Natural killer cell (primary cell): ENCODE measurements at regions not wholly inside any gene's neighbourhood (a gene's known extent, or its start where the extent isn't known, plus 50 kb on each side); places are given as distances from the start of the nearest gene placed in this dataset.

Experiments used
- ATAC-seq, 3 donors: fragments of 150-1000 bp in 2 of 3; fragments of 200-7000 bp in 1 of 3; cut with Tn5 transposase; 1 replicate in 1 of 3; 2 replicates in 2 of 3; pipeline ENCODE4 v1.10.0; 2021; ENCODE audit warnings: mild to moderate bottlenecking in 2 of 3, moderate library complexity in 2 of 3
- DNase-seq, 2 donors: peaks; one replicate each; pipeline versions ENCODE4 v3.0.0 to v3.0.0-alpha.2; 2013 to 2021; ENCODE audit warnings: mixed read lengths in 1 of 2
- H3K27ac ChIP-seq: one replicate; pipeline ENCODE4 v1.5.1; 2013; ENCODE audit warnings: mild to moderate bottlenecking, low read length
- H3K27me3 ChIP-seq: one replicate; pipeline ENCODE4 v1.6.1; 2013; ENCODE audit warnings: low read length; ENCODE audit not compliant: control insufficient read depth, insufficient read depth
- H3K36me3 ChIP-seq: one replicate; pipeline ENCODE4 v1.6.1; 2013; ENCODE audit warnings: low read length; ENCODE audit not compliant: control insufficient read depth, insufficient read depth
- H3K4me1 ChIP-seq: one replicate; pipeline ENCODE4 v1.6.1; 2013; ENCODE audit warnings: low read length; ENCODE audit not compliant: control insufficient read depth, insufficient read depth
- H3K4me3 ChIP-seq: one replicate; pipeline ENCODE4 v1.5.1; 2013; ENCODE audit warnings: low read length
- H3K9me3 ChIP-seq: one replicate; pipeline ENCODE4 v1.6.1; 2013; ENCODE audit warnings: low read length; ENCODE audit not compliant: control insufficient read depth, insufficient read depth
- H3K27ac Mint-ChIP-seq, 2 donors: one replicate each; pipeline ENCODE4 v1.8.0; 2022; ENCODE audit warnings: mild to moderate bottlenecking in 2 of 2, mixed read lengths in 2 of 2, moderate library complexity in 1 of 2
- H3K27me3 Mint-ChIP-seq, 2 donors: one replicate each; pipeline ENCODE4 v1.8.0; 2022; ENCODE audit warnings: low read depth in 2 of 2, mixed read lengths in 2 of 2
- H3K36me3 Mint-ChIP-seq: one replicate; pipeline ENCODE4 v1.8.0; 2022; ENCODE audit warnings: mixed read lengths
- H3K4me1 Mint-ChIP-seq, 2 donors: one replicate each; pipeline ENCODE4 v1.8.0; 2022; ENCODE audit warnings: mixed read lengths in 2 of 2
- H3K4me3 Mint-ChIP-seq: one replicate; pipeline ENCODE4 v1.8.0; 2022; ENCODE audit warnings: mild to moderate bottlenecking, moderate library complexity, mixed read lengths
- H3K9me3 Mint-ChIP-seq, 2 donors: one replicate each; pipeline ENCODE4 v1.8.0; 2022; ENCODE audit warnings: mixed read lengths in 2 of 2
- WGBS: methylation state at CpG from one replicate; pipeline ENCODE4 v1.1.7; 2013; ENCODE audit warnings: missing lambda C conversion rate; ENCODE audit not compliant: insufficient coverage; 5-methylcytosine and 5-hydroxymethylcytosine counted together
- intact Hi-C: fragments of 100-400 bp; cut with micrococcal nuclease; formaldehyde crosslinking; loops from one replicate; pipeline ENCODE4 v1.14.2; 2022
- TF ChIP-seq, protein P1 (sequence below): fragments of 200-600 bp; IDR thresholded peaks from one replicate; pipeline ENCODE4 v1.8.0; 2022; ENCODE audit warnings: antibody characterized with exemption

- H3K27me3 Mint-ChIP-seq, result peaks cover 0 to 7% of the 10 kb centered on the region in 2 donors
- TF ChIP-seq, protein P1, sequence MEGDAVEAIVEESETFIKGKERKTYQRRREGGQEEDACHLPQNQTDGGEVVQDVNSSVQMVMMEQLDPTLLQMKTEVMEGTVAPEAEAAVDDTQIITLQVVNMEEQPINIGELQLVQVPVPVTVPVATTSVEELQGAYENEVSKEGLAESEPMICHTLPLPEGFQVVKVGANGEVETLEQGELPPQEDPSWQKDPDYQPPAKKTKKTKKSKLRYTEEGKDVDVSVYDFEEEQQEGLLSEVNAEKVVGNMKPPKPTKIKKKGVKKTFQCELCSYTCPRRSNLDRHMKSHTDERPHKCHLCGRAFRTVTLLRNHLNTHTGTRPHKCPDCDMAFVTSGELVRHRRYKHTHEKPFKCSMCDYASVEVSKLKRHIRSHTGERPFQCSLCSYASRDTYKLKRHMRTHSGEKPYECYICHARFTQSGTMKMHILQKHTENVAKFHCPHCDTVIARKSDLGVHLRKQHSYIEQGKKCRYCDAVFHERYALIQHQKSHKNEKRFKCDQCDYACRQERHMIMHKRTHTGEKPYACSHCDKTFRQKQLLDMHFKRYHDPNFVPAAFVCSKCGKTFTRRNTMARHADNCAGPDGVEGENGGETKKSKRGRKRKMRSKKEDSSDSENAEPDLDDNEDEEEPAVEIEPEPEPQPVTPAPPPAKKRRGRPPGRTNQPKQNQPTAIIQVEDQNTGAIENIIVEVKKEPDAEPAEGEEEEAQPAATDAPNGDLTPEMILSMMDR, result no peak
- H3K4me3 Mint-ChIP-seq, result peak overlapping the region; percentile 6
- Histone ChIP-seq H3K4me3 (no peak overlapping the region), H3K27me3 (peaks cover 2% of the 10 kb centered on the region), H3K36me3 (no peaks in the 10 kb centered on the region), H3K27ac (no peak overlapping the region), H3K9me3 (no peaks in the 10 kb centered on the region), H3K4me1 (peaks cover 16% of the 10 kb centered on the region)
- H3K36me3 Mint-ChIP-seq, result no peaks in the 10 kb centered on the region
- DNase-seq, result no peak
- intact Hi-C loops, result no loop called here
- H3K9me3 Mint-ChIP-seq, result no peaks in the 10 kb centered on the region
- no peak for ATAC-seq
- H3K27ac Mint-ChIP-seq, result no peak overlapping the region
- H3K4me1 Mint-ChIP-seq, result peaks cover 20 to 28% of the 10 kb centered on the region in 2 donors
- 84% methylated on average over 3 of the region's 3 CpGs for WGBS
Observed at GRCh38 chr5:91277840-91278239, 105.3 kb downstream of the ARRDC3 start.

DNA sequence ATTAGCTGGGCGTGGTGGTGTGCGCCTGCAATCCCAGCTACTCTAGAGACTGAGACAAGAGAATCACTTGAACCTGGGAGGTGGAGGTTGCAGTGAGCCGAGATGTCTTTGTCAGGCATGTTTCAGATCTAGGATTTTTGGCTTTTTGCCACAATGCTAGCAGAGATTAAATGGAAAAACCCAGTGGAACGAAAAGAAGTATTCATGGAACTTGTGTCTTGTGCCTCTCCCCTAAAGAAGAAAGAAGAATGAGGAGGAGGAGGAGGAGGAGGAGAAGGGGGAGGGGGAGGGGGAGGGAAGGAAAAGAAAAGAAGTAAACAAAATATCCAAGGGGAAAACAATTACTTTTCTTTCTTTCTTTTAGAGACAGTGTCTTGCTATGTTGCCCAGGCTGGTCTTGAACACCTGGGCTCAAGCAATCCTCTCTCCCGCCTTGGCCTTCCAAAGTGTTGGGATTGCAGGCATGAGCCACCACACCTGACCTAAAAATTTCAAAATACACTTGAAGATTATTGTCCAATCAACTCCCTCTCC, 106.0 kb downstream of the ARRDC3 start:
- H3K27me3 Mint-ChIP-seq, result peaks cover 0 to 7% of the 10 kb centered on the region in 2 donors
- H3K4me3 ChIP-seq, result no peak overlapping the region
- H3K4me3 Mint-ChIP-seq, result no peak overlapping the region
- no peak for DNase-seq
- no peaks in the 10 kb centered on the region for H3K36me3 ChIP-seq
- H3K4me1 Mint-ChIP-seq, result peaks cover 20 to 30% of the 10 kb centered on the region in 2 donors
- intact Hi-C loops, result no loop called here
- TF ChIP-seq, protein P1, result no peak
- no peaks in the 10 kb centered on the region for H3K9me3 ChIP-seq
- H3K4me1 ChIP-seq, result peaks cover 16% of the 10 kb centered on the region
- no peaks in the 10 kb centered on the region for H3K36me3 Mint-ChIP-seq
- 74% methylated on average over 5 of the region's 5 CpGs for WGBS
- H3K27ac ChIP-seq, result no peak overlapping the region
- H3K27me3 ChIP-seq, result peaks cover 2% of the 10 kb centered on the region
- no peak for ATAC-seq
- H3K9me3 Mint-ChIP-seq, result no peaks in the 10 kb centered on the region
- H3K27ac Mint-ChIP-seq, result no peak overlapping the region

- Mint-ChIP-seq H3K27me3 (peaks cover 0 to 7% of the 10 kb centered on the region in 2 donors), H3K4me1 (peaks cover 8 to 18% of the 10 kb centered on the region in 2 donors), H3K36me3 (no peaks in the 10 kb centered on the region), H3K9me3 (no peaks in the 10 kb centered on the region), H3K4me3 (no peak overlapping the region), H3K27ac (no peak overlapping the region)
- H3K36me3 ChIP-seq, result no peaks in the 10 kb centered on the region
- DNase-seq (no peak), ATAC-seq (no peak)
- H3K9me3 ChIP-seq, result no peaks in the 10 kb centered on the region
- TF ChIP-seq, protein P1, result no peak
- WGBS, result 65% methylated on average over 2 of the region's 2 CpGs
- no peak overlapping the region for H3K4me3 ChIP-seq
- intact Hi-C loops, result no loop called here
- H3K27ac ChIP-seq, result no peak overlapping the region
- H3K4me1 ChIP-seq, result peaks cover 8% of the 10 kb centered on the region
- H3K27me3 ChIP-seq, result peaks cover 2% of the 10 kb centered on the region
Observed at GRCh38 chr5:91272858-91273257, 110.3 kb downstream of the ARRDC3 start.

DNA sequence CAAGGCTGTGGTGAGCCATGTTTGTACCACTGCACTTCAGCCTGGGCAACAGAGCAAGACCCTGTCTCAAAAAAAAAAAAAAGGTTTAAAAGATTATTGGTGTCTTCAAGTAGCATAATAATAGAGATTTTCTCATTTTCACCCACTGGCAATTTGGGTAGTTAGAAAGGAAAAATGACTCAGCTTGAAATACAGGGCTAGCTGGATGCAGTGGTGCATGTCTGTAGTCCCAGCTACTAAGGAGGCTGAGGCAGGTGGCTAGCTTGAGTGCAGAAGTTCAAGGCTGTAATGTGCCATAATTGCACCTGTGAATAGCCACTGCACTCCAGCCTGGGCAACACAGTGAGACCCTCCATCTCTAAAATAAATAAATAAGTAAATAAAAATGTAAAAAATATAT, 111.1 kb downstream of the ARRDC3 start:
- Histone ChIP-seq H3K4me3 (no peak overlapping the region), H3K36me3 (no peaks in the 10 kb centered on the region), H3K27ac (no peak overlapping the region), H3K9me3 (no peaks in the 10 kb centered on the region), H3K27me3 (no peaks in the 10 kb centered on the region), H3K4me1 (peaks cover 8% of the 10 kb centered on the region)
- Mint-ChIP-seq H3K4me3 (no peak overlapping the region), H3K4me1 (peaks cover 8 to 18% of the 10 kb centered on the region in 2 donors), H3K36me3 (no peaks in the 10 kb centered on the region), H3K27me3 (peaks cover 0 to 7% of the 10 kb centered on the region in 2 donors), H3K9me3 (no peaks in the 10 kb centered on the region), H3K27ac (no peak overlapping the region)
- no peak for DNase-seq
- TF ChIP-seq, protein P1, result no peak
- ATAC-seq, result no peak
- intact Hi-C loops, result no loop called here
